Stomach (tissue), 4 donors: ENCODE measurements at regions not wholly inside any gene's neighbourhood (a gene's known extent, or its start where the extent isn't known, plus 50 kb on each side); places are given as distances from the start of the nearest gene placed in this dataset.

ENCODE experiments used
- CTCF ChIP-seq, 7 experiments: fragments of 450-650 bp in 4 of 7; fragments of 200-600 bp in 3 of 7; sonication (generic) in 3 of 7; IDR thresholded peaks; one replicate each; pipeline ENCODE4 v1.5.1; 2016 to 2019; ENCODE audit warnings: antibody characterized with exemption in 7 of 7, control low read depth in 2 of 7, mild to moderate bottlenecking in 1 of 7
- POLR2A ChIP-seq, 4 donors: fragments of 450-650 bp; IDR thresholded peaks; one replicate each; pipeline ENCODE4 v1.6.1; 2016; ENCODE audit warnings: antibody characterized with exemption in 4 of 4, control low read depth in 2 of 4, mild to moderate bottlenecking in 1 of 4, moderate library complexity in 1 of 4
- POLR2AphosphoS5 ChIP-seq, 3 donors: sonication (generic); formaldehyde crosslinking; IDR thresholded peaks; one replicate each; pipeline ENCODE4 v1.6.1; 2016; ENCODE audit warnings: antibody characterized with exemption in 3 of 3

- no peak for TF ChIP-seq POLR2A (IDR thresholded peaks at IDR 0.05)
- TF ChIP-seq CTCF (IDR thresholded peaks at IDR 0.05), result no peak
- peak in 2 of 3 donors; percentile 57 to 71 for TF ChIP-seq POLR2AphosphoS5 (IDR thresholded peaks at IDR 0.05)
These were observed 63.0 kb upstream of the RAB4A start for GRCh38 chr1:229207916-229208315.
